Glutamatergic neuron (in vitro differentiated cells): ENCODE measurements at regions not wholly inside any gene's neighbourhood (a gene's known extent, or its start where the extent isn't known, plus 50 kb on each side); places are given as distances from the start of the nearest gene placed in this dataset.

Experiments
- DNase-seq: peaks from one replicate; pipeline ENCODE4 v3.0.0; 2022
- H3K27ac Mint-ChIP-seq: one replicate; pipeline ENCODE4 v1.8.0; 2020; ENCODE audit warnings: mild to moderate bottlenecking, mixed read lengths, inconsistent platforms; ENCODE audit not compliant: unreplicated experiment
- H3K27me3 Mint-ChIP-seq: one replicate; pipeline ENCODE4 v1.8.0; 2020; ENCODE audit warnings: mild to moderate bottlenecking, moderate library complexity, mixed read lengths, inconsistent platforms; ENCODE audit not compliant: unreplicated experiment
- H3K36me3 Mint-ChIP-seq: one replicate; pipeline ENCODE4 v1.8.0; 2020; ENCODE audit warnings: mild to moderate bottlenecking, mixed read lengths, inconsistent platforms; ENCODE audit not compliant: unreplicated experiment
- H3K4me1 Mint-ChIP-seq: one replicate; pipeline ENCODE4 v1.8.0; 2020; ENCODE audit warnings: mild to moderate bottlenecking, low read depth, mixed read lengths, inconsistent platforms; ENCODE audit not compliant: unreplicated experiment
- H3K4me3 Mint-ChIP-seq: one replicate; pipeline ENCODE4 v1.8.0; 2020; ENCODE audit warnings: mild to moderate bottlenecking, mixed read lengths, inconsistent platforms; ENCODE audit not compliant: unreplicated experiment
- H3K9me3 Mint-ChIP-seq: one replicate; pipeline ENCODE4 v1.8.0; 2020; ENCODE audit warnings: mild to moderate bottlenecking, moderate library complexity, mixed read lengths, inconsistent platforms; ENCODE audit not compliant: unreplicated experiment
- CTCF ChIP-seq: fragments of 200-600 bp; sonication (generic); IDR thresholded peaks from one replicate; pipeline ENCODE4 v1.5.0; 2021; ENCODE audit not compliant: partially characterized antibody, unreplicated experiment

- Mint-ChIP-seq H3K36me3 (no peaks in the 10 kb centered on the region), H3K9me3 (no peaks in the 10 kb centered on the region), H3K27me3 (no peaks in the 10 kb centered on the region), H3K27ac (no peak overlapping the region), H3K4me3 (no peak overlapping the region), H3K4me1 (no peaks in the 10 kb centered on the region)
- TF ChIP-seq CTCF = no peak
- no peak for DNase-seq
These were observed 71.0 kb downstream of the SEM1 start for GRCh38 chr7:96638669-96639068.

DNA sequence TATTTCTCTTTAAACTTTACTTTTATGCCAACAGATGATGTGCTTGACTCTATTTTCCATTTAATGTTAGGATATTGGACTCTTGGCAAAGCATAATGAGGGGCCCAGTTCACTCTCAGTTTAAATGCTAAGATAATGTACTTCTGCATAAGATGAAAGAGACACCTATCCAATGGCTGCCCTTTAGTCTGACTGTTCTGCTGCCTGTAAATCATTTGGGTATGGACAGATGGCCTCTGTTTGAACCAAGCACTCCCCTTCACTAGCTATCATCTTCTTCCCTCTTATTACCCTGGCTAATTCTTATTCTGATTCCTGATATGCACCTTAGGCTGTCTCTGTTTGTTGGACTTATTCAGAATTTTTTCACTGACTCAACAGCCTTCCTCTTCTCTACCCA lies 72.1 kb downstream of the SEM1 start:
- Mint-ChIP-seq H3K36me3 (no peaks in the 10 kb centered on the region), H3K4me3 (no peak overlapping the region), H3K4me1 (no peaks in the 10 kb centered on the region), H3K27ac (no peak overlapping the region), H3K9me3 (no peaks in the 10 kb centered on the region), H3K27me3 (no peaks in the 10 kb centered on the region)
- no peak for DNase-seq
- TF ChIP-seq CTCF = no peak

DNA sequence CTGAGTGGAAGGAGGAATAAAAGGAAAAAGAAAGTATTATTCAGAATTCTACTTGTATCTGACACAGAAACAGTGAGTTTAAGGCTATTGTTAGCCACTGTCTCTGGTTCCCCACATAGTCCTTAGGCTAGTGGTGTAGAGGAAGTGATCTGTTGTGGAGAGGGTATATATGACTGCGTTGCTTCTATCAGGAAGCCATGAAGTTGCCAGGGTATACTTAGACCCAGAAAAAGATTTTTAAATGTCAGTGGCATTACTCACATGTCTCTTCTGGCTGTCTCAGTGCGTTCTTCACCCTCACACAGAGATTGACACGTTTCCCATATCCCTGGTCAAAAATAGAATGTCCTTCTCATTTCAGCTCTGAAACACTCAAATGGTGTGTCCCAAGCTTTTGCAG lies 72.7 kb downstream of the SEM1 start:
- no peaks in the 10 kb centered on the region for H3K36me3 Mint-ChIP-seq
- no peaks in the 10 kb centered on the region for H3K27me3 Mint-ChIP-seq
- H3K9me3 Mint-ChIP-seq = no peaks in the 10 kb centered on the region
- no peak overlapping the region for H3K4me3 Mint-ChIP-seq
- H3K4me1 Mint-ChIP-seq = no peaks in the 10 kb centered on the region
- no peak for DNase-seq
- H3K27ac Mint-ChIP-seq = no peak overlapping the region
- TF ChIP-seq CTCF = no peak

- H3K4me3 Mint-ChIP-seq = no peak overlapping the region
- H3K27ac Mint-ChIP-seq = no peak overlapping the region
- H3K27me3 Mint-ChIP-seq = no peaks in the 10 kb centered on the region
- DNase-seq = no peak
- no peaks in the 10 kb centered on the region for H3K9me3 Mint-ChIP-seq
- H3K36me3 Mint-ChIP-seq = no peaks in the 10 kb centered on the region
- no peak for TF ChIP-seq CTCF
- H3K4me1 Mint-ChIP-seq = no peaks in the 10 kb centered on the region
These were observed 73.2 kb downstream of the SEM1 start for GRCh38 chr7:96636342-96636860.

DNA sequence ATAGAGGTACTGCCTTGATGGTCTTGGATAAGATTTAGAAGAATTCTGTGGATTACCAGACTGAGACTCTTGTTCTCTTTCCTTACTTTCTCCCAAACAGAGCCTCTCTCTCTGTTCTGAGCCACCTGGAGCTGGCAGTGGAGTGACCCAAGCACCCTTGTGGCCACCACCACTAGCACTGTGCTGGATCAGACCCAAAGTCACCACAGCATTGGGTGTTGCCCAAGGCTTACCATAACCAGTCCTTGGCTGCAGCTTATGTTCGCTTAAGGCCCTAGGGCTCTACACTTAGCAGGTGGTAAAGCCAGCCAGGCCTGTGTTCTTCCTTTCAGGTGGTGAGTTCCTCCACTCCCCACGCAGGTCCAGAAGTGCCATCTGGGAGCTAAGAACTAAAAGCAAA lies 79.8 kb downstream of the SEM1 start:
- no peaks in the 10 kb centered on the region for H3K36me3 Mint-ChIP-seq

More for the DNA sequence above, 79.8 kb downstream of the SEM1 start:
- Mint-ChIP-seq H3K27ac (no peak overlapping the region), H3K27me3 (no peaks in the 10 kb centered on the region), H3K4me3 (no peak overlapping the region), H3K9me3 (no peaks in the 10 kb centered on the region), H3K4me1 (no peaks in the 10 kb centered on the region)
- no peak for TF ChIP-seq CTCF
- DNase-seq = no peak
